ENCODE measurements at regions not wholly inside any gene's neighbourhood (a gene's known extent, or its start where the extent isn't known, plus 50 kb on each side); places are given as distances from the start of the nearest gene placed in this dataset.

DNA sequence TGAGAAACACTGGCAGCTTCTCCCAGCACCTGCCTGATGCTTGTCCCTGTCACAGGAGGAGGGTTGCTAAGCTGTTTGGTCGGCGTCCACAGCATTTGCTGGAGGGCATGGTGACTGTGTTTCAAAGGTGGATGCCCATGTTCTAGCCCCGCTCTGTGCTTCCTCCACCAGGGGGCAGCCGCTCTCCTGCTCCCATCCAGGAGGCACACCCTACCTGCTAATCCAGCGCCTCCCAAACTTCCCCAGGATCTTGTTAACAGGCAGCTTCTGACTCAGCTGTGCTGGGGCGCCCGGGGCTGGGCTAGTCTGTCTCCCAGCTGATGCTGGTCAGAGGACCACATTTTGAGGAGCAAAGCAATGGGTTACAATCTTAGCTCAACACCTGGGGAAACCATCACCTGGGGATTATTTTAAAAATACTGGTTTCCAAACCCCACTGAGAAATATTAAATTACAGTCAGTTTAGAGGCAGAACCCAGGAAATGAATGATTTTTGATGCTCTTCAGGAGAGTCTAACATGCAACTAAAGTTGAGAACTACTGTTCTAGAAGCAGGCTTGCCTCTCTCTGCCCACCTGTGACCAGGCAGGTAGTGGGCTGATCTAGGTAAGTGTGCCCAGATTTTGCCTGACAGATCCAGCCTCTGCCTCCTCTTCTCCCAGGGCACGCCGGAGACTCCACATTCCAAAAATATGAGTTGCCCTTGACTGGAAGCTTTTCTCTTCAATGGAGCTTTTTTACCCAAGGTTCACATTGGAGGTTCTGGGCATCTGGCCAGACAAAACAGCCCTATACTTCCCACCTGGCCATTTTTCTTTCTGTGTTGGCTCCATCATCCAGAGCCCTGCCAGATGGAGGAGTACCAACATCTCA is 92.7 kb upstream of the GPR26 start:
- DNase-seq (ENCODE audit: low read depth): no peak

GRCh38 chr10:123574109-123574698 is 92.0 kb upstream of the GPR26 start:
- DNase-seq (ENCODE audit: low read depth): no peak

DNA sequence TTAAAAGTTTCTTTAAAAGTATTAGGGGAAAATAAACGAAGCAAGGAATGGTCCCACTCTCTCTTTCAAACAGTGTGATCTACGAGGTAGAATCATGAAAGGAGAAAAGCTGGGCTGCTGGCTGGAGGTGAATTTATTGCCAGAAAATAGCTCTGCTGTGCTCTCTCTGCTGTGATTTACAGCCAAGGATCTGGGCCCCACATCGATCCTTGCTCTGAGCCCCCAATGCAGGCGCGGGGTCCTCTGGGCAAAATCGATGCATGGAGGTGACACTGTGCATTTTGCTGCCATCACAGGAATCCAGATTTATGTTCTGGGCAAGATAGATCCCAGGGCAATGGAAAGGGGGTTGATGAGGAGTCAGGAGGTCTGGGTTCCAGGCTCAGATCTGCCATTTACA is 91.0 kb upstream of the GPR26 start:
- DNase-seq (ENCODE audit: low read depth): no peak

DNA sequence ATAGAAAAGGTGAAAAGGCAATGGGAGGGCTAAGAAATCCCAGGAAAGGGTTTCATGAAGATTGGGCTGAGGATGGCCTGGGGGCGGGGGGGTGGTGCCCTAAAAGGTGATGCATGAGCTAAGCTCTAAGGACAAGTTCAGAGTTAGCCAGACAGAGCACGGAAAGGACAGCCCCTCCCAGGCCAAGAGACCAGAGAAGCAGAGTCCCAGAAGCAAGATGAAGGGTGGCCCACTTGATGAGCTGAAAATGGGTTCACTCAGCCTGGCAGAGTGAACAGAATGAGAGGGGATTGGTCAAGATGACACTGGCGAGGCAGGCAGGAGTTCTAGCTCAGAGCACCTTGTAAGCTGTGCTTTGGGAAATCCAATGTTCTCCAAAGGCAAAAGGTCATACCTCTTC is 89.4 kb upstream of the GPR26 start:
- DNase-seq (ENCODE audit: low read depth): no peak

GRCh38 chr10:123577921-123578461 is 88.2 kb upstream of the GPR26 start:
- no peak for DNase-seq (ENCODE audit: low read depth)

- DNase-seq (ENCODE audit: low read depth): no peak
These were observed 87.4 kb upstream of the GPR26 start for GRCh38 chr10:123578721-123579120.

GRCh38 chr10:123579675-123580074 is 86.5 kb upstream of the GPR26 start:
- DNase-seq (ENCODE audit: low read depth): no peak

DNA sequence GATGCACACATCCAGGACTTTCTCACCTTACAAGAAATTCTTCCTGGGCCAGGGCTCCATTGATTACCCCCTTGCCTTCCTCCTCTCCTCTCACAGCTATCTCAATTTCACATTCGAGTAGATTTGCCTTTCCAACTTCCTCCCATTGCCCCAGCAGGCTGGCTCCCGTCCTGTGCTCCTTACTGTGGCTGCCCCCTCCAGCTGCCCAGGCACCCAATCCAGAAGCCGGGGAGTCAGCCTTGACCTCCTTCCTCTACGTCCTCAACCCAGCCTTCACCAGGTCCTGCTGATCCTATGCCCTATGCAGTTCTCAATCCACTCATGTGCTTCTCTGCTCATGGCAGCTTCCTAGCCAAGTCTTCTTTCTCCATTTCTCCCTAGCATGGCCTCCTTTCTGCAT is 85.7 kb upstream of the GPR26 start:
- DNase-seq (ENCODE audit: low read depth): no peak

DNA sequence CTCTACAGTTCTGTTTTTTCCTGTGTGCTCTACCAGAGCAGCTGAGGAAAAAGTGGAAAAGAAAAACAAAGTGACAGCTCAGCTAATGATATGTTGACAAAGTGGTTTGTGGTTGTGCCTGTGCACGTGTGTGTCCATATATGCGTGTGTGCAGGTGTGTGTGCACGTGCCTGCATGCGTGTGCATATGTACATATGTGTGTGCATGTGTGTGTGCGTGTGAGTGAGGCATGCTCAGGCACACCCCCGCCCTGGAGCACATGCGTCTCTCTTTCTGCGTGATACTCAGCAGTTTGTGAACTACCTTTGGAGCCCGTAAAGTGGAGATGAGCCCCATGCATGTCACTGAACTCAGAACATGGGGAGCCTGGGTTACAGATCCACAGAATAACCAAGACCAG is 84.5 kb upstream of the GPR26 start:
- DNase-seq (ENCODE audit: low read depth): no peak

GRCh38 chr10:123582084-123582989 is 83.8 kb upstream of the GPR26 start:
- DNase-seq (ENCODE audit: low read depth): peak; percentile 49

- DNase-seq (ENCODE audit: low read depth): peak; percentile 70
These were observed 82.3 kb upstream of the GPR26 start for GRCh38 chr10:123583639-123584418.

DNA sequence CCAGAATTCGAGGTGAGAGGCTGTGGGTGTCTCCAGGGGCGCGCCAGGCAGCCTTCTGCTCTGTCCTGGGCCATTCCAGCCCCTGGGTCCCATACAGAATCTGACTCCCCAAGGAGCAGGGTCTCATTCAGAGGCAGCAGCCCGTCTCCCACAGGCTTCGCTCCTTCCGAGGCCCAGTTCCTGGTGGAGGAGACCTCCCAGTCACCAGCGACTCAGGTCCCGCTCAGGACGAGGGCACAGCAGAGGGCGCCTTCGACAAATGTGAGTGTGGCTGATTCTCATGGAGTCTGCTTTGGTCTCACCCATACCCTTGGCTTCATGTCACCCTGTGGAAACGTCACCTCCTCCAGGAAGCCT is 81.8 kb upstream of the GPR26 start:
- DNase-seq (ENCODE audit: low read depth): no peak

DNA sequence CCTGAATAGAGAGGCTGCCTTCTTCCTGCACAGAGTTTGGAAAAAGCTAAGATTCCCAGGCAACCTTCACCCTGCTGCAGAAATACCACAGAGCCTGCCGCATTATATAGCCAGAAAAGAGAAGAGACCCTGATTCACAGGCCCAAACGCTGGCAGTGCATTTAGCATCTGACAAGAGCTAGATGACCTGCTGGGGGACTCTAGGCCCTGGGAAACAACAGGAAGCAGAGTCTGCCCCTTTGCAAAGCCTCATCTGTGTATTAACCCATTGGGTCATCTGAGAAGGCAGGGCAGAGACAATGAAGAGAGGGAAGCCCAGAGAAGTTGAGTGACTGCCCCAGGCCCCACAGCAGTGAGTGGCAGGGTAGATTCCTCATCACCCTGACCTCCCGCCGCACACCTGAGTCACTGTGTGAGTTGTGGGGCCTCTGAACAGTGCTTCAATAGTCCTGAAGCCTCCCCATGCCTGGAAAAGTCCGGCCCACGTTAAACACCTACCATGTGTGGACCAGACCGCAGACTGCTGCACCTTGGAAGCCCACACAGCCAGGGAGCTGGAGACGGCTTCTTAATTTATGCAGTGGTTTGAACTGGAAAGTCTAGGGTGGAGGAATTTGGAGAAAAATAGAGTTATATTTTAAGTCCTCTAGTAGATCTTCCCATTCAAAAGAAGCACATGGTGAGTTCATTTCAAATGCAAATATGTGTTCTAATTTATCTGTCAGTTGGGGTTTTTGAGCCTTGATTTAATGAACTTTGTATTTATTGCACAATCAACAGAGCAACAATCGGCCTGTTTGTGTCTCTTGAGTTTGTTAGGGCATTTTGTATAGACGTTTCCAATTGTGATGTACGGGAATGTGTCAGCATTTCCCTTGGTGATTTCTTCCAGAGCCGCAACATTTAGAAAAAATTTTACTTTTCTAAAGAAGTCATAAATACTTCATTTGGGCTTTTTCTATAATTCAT is 80.4 kb upstream of the GPR26 start:
- DNase-seq (ENCODE audit: low read depth): no peak

DNA sequence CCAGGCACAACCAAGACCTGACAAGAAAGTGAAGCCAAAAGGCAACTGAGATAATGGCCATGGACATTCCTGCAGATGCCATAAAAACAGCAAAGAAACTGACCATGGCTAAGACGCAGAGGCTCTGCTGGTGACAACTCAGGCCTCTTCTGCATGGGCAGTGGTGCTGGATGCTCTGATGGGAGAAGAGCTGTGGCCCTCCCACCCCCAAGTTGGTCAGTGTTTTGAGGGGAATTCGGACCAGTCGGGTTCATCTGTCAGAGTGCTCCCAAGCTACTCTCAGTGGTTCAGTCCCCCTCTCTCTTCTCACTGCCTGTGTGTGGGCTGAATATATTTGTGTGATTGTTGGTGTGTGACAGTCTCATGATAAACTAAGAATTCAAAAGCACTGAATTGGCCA is 79.0 kb upstream of the GPR26 start:
- DNase-seq (ENCODE audit: low read depth): no peak

GRCh38 chr10:123588386-123588914 is 77.7 kb upstream of the GPR26 start:
- DNase-seq (ENCODE audit: low read depth): no peak

DNA sequence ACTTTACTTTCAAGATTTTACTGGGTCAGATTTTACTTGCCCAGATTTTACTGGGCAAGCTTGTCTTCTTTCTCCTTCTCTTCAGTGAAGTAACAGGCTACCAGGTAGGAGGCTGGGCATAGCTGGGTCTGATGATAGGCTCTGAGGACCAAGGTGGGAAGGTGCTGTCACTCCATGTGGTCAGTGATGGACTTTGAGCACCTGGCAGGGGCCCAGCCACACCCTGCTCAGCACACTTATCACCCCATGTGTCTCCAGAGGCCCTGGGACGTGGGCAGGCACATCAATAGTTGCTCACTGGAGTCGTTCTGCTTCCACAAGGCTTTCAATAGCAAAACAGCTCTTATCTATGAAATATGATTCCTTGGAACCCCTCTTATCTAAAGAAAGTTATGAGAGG is 70.5 kb upstream of the GPR26 start:
- DNase-seq (ENCODE audit: low read depth): no peak

DNA sequence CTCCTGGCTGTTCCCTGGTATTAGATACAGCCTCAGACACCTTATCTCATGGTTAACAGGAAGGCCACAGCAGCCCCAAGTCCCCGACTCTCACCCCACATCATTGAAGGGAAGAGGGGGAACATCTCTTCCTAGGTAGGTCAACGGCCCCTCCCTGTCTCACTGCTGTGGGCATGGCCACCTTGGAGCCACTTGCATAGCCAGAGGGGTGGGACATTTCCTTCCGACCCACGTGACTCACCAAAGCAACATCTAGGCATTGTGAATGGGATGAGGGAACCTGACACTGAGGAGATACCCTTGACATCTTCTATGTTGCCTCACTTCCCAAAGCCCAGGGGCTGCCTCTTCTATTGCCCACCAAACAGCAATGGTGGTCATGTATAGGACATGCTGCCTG is 68.5 kb upstream of the GPR26 start:
- DNase-seq (ENCODE audit: low read depth): no peak

GRCh38 chr10:123599366-123599849 is 66.7 kb upstream of the GPR26 start:
- DNase-seq (ENCODE audit: low read depth): no peak

DNA sequence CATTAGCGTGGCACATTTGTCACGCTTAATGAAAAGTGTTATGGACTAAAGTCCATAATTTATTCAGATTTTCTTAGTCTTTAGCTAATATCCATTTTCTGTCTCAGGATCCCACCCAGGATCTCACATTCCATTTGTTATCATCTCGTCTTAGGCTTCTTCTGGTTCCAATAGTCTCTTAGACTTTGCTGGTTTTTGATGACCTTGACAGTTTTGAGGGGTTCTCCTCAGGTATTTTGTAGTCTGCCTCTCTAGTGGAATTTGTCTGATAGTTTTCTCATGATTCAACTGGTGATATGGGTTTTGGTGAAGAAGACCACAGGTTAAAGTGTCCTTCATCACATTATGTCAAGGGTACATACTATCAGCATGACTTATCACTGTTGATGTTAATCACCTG is 66.0 kb upstream of the GPR26 start:
- DNase-seq (ENCODE audit: low read depth): no peak

GRCh38 chr10:123603130-123603529 is 63.0 kb upstream of the GPR26 start:
- no peak for DNase-seq (ENCODE audit: low read depth)

All from HS-5 (cell line).